ENCODE measurements at regions not wholly inside any gene's neighbourhood (a gene's known extent, or its start where the extent isn't known, plus 50 kb on each side); places are given as distances from the start of the nearest gene placed in this dataset.

DNA sequence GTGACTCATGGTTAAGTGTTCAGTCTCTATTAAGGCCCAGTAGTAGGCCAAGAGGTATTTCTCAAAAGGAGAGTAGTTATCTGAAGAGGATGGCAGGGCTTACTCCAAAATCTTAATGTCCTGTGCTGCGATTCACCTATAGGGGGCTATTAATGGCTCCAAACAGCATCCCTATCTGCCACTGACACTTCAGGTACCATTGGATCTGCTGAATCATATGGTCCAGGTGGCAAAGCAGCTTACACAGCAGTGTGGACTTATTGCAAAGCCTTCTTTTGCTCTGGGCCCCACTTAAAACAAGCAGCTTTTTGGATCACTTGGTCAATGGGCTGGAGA, 60.8 kb upstream of the ATP2B1 start:
- H3K9ac ChIP-seq (replicated peaks; ENCODE audit: extremely low read depth, insufficient read depth, low read length), result no peak overlapping the region
- H2AFZ ChIP-seq (ENCODE audit: low read depth, low read length), result no peak overlapping the region

More for the DNA sequence above, 60.8 kb upstream of the ATP2B1 start:
- Histone ChIP-seq H3K4me1 (ENCODE audit: control insufficient read depth, extremely low read depth, insufficient read depth, low read length) (no peaks in the 10 kb centered on the region), H3K4me3 (replicated peaks in 1 of 3; ENCODE audit: insufficient read depth in 1 of 3, low read depth in 1 of 3, low read length in 3 of 3) (no peak overlapping the region), H3K27ac (ENCODE audit: insufficient read depth, low read depth, low read length) (no peak overlapping the region), H3K36me3 (ENCODE audit: control insufficient read depth in 2 of 2, extremely low read depth in 1 of 2, insufficient read depth in 2 of 2, low read length in 2 of 2) (no peaks in the 10 kb centered on the region), H3K79me2 (ENCODE audit: control insufficient read depth, insufficient read depth, low read length) (no peaks in the 10 kb centered on the region), H3K27me3 (ENCODE audit: control insufficient read depth in 2 of 2, insufficient read depth in 2 of 2, low read length in 2 of 2) (no peaks in the 10 kb centered on the region), H4K20me1 (replicated peaks; ENCODE audit: control insufficient read depth, extremely low read depth, insufficient read depth, low read length) (no peaks in the 10 kb centered on the region), H3K9me3 (replicated peaks; ENCODE audit: control insufficient read depth, insufficient read depth, low read length) (no peaks in the 10 kb centered on the region), H3K9me1 (replicated peaks; ENCODE audit: control insufficient read depth, extremely low read depth, insufficient read depth, low read length) (no peaks in the 10 kb centered on the region), H3K4me2 (ENCODE audit: insufficient read depth, low read length) (no peak overlapping the region)
- intact Hi-C loops (cut with micrococcal nuclease) (no loop called here), dilution Hi-C loops (cut with MboI; ENCODE audit: extremely low pct_ligation_motif_present, low sequenced_read_pairs) (no loop called here)
- FAIRE-seq (no peak), DNase-seq (ENCODE audit: low read depth, low spot score) (no peak)
- ChIA-PET POLR2A (no interaction called here), CTCF (no interaction called here)
- no TSS peak for BruUV-seq (replicated peaks)
- TF ChIP-seq FOS (IDR thresholded peaks at IDR 0.05; ENCODE audit: borderline replicate concordance, insufficient read depth, low read length), result no peak
- TF ChIP-seq EZH2 (IDR thresholded peaks at IDR 0.05; ENCODE audit: borderline replicate concordance, low read depth, low read length, severe bottlenecking), result no peak
- no peak for TF ChIP-seq JUN (IDR thresholded peaks at IDR 0.05; ENCODE audit: borderline replicate concordance, insufficient read depth, insufficient read length, low read depth)
- TF ChIP-seq, protein P1, sequence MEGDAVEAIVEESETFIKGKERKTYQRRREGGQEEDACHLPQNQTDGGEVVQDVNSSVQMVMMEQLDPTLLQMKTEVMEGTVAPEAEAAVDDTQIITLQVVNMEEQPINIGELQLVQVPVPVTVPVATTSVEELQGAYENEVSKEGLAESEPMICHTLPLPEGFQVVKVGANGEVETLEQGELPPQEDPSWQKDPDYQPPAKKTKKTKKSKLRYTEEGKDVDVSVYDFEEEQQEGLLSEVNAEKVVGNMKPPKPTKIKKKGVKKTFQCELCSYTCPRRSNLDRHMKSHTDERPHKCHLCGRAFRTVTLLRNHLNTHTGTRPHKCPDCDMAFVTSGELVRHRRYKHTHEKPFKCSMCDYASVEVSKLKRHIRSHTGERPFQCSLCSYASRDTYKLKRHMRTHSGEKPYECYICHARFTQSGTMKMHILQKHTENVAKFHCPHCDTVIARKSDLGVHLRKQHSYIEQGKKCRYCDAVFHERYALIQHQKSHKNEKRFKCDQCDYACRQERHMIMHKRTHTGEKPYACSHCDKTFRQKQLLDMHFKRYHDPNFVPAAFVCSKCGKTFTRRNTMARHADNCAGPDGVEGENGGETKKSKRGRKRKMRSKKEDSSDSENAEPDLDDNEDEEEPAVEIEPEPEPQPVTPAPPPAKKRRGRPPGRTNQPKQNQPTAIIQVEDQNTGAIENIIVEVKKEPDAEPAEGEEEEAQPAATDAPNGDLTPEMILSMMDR (IDR thresholded peaks at IDR 0.05; ENCODE audit: extremely low read depth in 1 of 2, insufficient read depth in 1 of 2, low read depth in 1 of 2, low read length in 2 of 2), result no peak
- no peak for TF ChIP-seq GATA2 (IDR thresholded peaks at IDR 0.05; ENCODE audit: insufficient read depth, insufficient read length, low read depth, low read length)
- no peak for TF ChIP-seq MYC (IDR thresholded peaks at IDR 0.05; ENCODE audit: low read depth, low read length)
- TF ChIP-seq POLR2A (IDR thresholded peaks at IDR 0.05; ENCODE audit: low read depth, low read length), result no peak
- TF ChIP-seq, protein P2, sequence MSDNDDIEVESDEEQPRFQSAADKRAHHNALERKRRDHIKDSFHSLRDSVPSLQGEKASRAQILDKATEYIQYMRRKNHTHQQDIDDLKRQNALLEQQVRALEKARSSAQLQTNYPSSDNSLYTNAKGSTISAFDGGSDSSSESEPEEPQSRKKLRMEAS (IDR thresholded peaks at IDR 0.05; ENCODE audit: insufficient read depth, insufficient read length), result no peak
- no peak for TF ChIP-seq POLR2AphosphoS5 (IDR thresholded peaks at IDR 0.05; ENCODE audit: insufficient read depth, low read depth, low read length)
